Neutrophil (primary cell): ENCODE measurements at regions not wholly inside any gene's neighbourhood (a gene's known extent, or its start where the extent isn't known, plus 50 kb on each side); places are given as distances from the start of the nearest gene placed in this dataset.
A peak's percentile ranks its signal among the peaks of the same experiment; 100 is the strongest.
"Not testable (repeated sequence)": the region's sequence is repeated elsewhere in the genome, so short reads cannot be mapped to it uniquely, and the experiment has no call there.

Experiments used
- H3K27ac ChIP-seq: fragments of 200-600 bp; sonication (generic); 2 replicates; pipeline ENCODE4 v1.5.1; 2016; ENCODE audit warnings: mild to moderate bottlenecking, moderate library complexity
- H3K27me3 ChIP-seq: fragments of 200-600 bp; sonication (generic); 2 replicates; pipeline ENCODE4 v1.6.0; 2016; ENCODE audit warnings: mild to moderate bottlenecking
- H3K36me3 ChIP-seq: fragments of 200-600 bp; sonication (generic); 2 replicates; pipeline ENCODE4 v1.5.1; 2017
- H3K4me1 ChIP-seq, 2 experiments: fragments of 200-600 bp in 1 of 2; sonication (generic) in 1 of 2; 1 replicate in 1 of 2; 2 replicates in 1 of 2; pipeline versions ENCODE4 v1.5.1 to v1.6.1; 2013 to 2016; ENCODE audit warnings: low read depth in 1 of 2, low read length in 1 of 2, mild to moderate bottlenecking in 1 of 2, moderate library complexity in 1 of 2; ENCODE audit not compliant: control insufficient read depth in 1 of 2, insufficient read depth in 1 of 2
- H3K4me3 ChIP-seq, 2 experiments: fragments of 200-600 bp in 1 of 2; sonication (generic) in 1 of 2; 1 replicate in 1 of 2; 2 replicates in 1 of 2; pipeline ENCODE4 v1.5.1; 2013 to 2016; ENCODE audit warnings: low read depth in 1 of 2, low read length in 1 of 2, mild to moderate bottlenecking in 1 of 2, moderate library complexity in 1 of 2
- H3K9me3 ChIP-seq: fragments of 200-600 bp; sonication (generic); 2 replicates; pipeline ENCODE4 v1.5.1; 2016
- TF ChIP-seq, protein P1 (sequence below): fragments of 200-600 bp; sonication (generic); IDR thresholded peaks from 2 replicates; pipeline ENCODE4 v1.5.1; 2016; ENCODE audit warnings: antibody characterized with exemption

DNA sequence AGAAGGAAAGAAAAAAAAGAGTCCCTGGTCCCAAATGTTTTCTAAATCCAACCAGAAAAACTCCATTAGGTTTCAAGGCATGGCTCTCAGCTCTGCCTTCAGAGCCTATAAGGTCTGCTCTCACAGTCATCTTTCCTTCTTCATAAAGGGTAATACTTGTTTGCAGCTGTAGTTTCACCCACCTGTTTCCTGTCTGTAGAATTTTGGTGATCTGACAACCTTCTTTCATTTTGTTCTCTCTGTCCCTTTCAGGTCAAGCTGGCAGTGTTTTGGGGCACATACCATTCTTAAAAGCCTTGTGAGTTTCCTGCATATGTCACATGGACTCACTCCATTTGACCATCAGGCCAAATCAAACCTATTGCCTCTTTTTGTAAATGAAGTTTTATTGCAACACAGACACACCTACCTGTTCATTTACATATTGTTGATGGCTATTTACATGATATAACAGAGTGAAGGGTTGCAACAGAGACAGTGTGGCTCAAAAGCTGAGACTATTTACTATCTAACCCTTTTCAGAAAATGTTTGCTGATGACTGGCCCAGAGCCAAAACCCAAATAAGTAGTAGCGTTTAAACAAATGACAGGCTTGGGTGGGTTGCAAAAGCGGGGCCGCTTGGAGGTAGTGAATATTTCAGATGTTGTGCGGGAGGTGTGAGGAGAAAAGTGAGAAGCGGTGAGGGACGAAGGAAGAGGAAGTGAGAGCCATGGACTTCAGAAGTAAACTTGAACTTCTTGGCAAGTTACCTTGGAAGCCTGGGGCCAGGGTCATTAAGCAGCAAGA is 292.7 kb upstream of the PROK2 start:
- Histone ChIP-seq H3K27ac (peak overlapping the region; percentile 96), H3K4me1 (peaks cover 37 to 46% of the 10 kb centered on the region in 2 experiments), H3K36me3 (no peaks in the 10 kb centered on the region), H3K9me3 (no peaks in the 10 kb centered on the region), H3K27me3 (no peaks in the 10 kb centered on the region), H3K4me3 (no peak overlapping the region)
- TF ChIP-seq, protein P1, sequence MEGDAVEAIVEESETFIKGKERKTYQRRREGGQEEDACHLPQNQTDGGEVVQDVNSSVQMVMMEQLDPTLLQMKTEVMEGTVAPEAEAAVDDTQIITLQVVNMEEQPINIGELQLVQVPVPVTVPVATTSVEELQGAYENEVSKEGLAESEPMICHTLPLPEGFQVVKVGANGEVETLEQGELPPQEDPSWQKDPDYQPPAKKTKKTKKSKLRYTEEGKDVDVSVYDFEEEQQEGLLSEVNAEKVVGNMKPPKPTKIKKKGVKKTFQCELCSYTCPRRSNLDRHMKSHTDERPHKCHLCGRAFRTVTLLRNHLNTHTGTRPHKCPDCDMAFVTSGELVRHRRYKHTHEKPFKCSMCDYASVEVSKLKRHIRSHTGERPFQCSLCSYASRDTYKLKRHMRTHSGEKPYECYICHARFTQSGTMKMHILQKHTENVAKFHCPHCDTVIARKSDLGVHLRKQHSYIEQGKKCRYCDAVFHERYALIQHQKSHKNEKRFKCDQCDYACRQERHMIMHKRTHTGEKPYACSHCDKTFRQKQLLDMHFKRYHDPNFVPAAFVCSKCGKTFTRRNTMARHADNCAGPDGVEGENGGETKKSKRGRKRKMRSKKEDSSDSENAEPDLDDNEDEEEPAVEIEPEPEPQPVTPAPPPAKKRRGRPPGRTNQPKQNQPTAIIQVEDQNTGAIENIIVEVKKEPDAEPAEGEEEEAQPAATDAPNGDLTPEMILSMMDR, result no peak

DNA sequence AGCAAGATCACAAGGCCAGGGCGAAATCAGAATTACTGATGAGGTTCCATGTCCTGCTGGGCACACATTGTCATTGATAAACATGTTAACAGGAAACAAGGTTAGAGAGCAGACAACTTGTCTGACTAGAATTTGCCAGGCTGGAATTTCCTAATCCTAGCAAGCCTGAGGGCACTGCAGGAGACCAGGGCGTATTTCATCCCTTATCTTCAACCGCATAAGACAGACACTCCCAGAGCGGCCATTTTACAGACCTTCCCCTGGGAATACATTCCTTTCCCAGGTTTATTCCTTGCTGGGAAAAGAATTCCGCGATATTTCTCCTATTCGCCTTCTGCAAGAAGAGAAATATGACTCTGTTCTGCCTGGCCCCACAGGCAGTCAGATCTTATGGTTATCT is 290.9 kb upstream of the PROK2 start:
- peaks cover 21 to 28% of the 10 kb centered on the region in 2 experiments for H3K4me1 ChIP-seq
- not testable (repeated sequence) for H3K27ac ChIP-seq, H3K9me3 ChIP-seq, H3K27me3 ChIP-seq, H3K4me3 ChIP-seq, H3K36me3 ChIP-seq

DNA sequence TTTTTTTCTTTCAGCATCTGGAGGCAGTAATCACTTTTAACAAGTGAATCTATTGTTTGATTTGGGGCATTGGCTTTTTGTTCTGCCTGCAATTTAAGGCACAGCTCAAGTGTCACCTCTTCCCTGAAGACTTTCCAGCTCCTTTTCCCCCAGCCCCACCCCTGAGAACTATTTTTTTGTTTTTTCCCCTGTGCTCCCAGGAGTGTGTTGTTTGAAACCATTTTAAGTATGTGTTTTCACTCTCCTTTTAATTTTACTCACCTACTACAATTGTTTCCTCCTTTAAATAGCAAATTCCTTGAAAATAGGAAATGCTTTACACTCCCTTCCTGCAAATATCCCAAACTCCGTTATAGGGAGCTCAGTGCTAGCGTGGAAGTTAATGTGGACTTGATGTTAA is 286.7 kb upstream of the PROK2 start:
- H3K4me1 ChIP-seq, result no peaks in the 10 kb centered on the region
- no peak overlapping the region for H3K4me3 ChIP-seq
- H3K27me3 ChIP-seq, result no peaks in the 10 kb centered on the region
- no peak overlapping the region for H3K27ac ChIP-seq
- no peaks in the 10 kb centered on the region for H3K9me3 ChIP-seq
- no peaks in the 10 kb centered on the region for H3K36me3 ChIP-seq
- TF ChIP-seq, protein P1, result no peak

DNA sequence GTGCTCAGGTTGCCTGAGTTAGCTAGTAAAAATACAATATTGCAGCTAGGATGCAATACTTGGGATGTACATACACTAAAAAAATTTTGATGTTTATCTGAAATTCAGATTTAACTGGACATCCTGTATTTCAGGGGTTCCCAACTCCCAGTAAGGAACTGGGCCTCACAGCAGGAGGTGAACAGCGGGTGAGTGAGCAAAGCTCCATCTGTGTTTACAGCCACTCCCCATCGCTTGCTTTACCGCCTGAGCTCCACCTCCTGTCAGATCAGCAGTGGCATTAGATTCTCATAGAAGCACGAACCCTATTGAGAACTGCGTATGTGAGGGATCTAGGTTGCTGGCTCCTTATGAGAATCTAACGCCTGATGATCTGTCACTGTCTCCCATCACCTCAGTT is 285.1 kb upstream of the PROK2 start:
- Histone ChIP-seq H3K4me3 (no peak overlapping the region), H3K9me3 (no peaks in the 10 kb centered on the region), H3K27me3 (no peaks in the 10 kb centered on the region), H3K36me3 (no peaks in the 10 kb centered on the region), H3K4me1 (no peaks in the 10 kb centered on the region), H3K27ac (no peak overlapping the region)
- TF ChIP-seq, protein P1, result no peak

DNA sequence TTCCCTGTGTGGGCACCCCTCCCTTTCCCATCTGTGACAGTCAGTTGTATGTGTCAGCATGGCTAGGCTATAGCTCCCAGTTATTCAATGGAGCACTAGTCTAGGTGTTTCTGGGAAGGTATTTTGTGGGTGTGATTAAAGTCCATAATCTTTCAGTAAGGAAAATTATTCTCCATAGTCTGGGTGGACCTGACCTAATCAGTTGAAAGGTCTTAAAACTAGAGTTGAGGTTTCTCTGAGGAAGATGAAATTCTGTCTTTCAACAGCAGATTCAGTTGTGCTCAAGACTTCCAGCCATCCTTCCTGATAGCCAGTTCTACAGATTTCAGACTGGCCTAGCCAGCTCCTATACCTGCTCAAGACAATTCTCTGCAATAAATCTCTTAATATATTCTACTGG is 284.6 kb upstream of the PROK2 start:
- H3K27me3 ChIP-seq, result no peaks in the 10 kb centered on the region
- H3K9me3 ChIP-seq, result no peaks in the 10 kb centered on the region
- H3K27ac ChIP-seq, result no peak overlapping the region
- TF ChIP-seq, protein P1, result no peak
- H3K4me3 ChIP-seq, result no peak overlapping the region
- H3K36me3 ChIP-seq, result no peaks in the 10 kb centered on the region
- H3K4me1 ChIP-seq, result no peaks in the 10 kb centered on the region

DNA sequence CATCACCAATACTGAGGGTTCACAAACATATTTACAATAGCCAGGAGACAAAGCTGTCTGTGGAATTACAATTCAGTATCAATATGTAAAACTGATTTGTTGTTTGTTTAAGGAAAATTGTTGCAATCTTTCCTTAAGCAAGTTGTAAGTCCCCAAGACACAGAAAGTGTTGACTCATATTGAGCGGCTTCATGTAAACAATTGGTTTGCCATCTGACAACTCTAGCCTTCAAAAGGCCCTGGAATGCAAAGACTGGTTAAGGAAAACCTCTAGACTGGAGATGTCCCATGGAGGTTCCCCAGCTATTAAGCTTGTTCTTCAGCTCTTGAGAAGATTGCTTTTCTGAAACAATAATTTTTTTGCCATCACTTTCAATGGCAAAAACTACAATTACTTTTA is 283.7 kb upstream of the PROK2 start:
- H3K27ac ChIP-seq, result no peak overlapping the region
- H3K27me3 ChIP-seq, result no peaks in the 10 kb centered on the region
- H3K4me1 ChIP-seq, result no peaks in the 10 kb centered on the region
- TF ChIP-seq, protein P1, result no peak
- H3K36me3 ChIP-seq, result no peaks in the 10 kb centered on the region
- no peaks in the 10 kb centered on the region for H3K9me3 ChIP-seq
- no peak overlapping the region for H3K4me3 ChIP-seq
